Superior temporal gyrus (tissue), 1 donor: ENCODE measurements at regions not wholly inside any gene's neighbourhood (a gene's known extent, or its start where the extent isn't known, plus 50 kb on each side); places are given as distances from the start of the nearest gene placed in this dataset.

ENCODE experiments used
- DNase-seq: peaks from one replicate; pipeline ENCODE4 v3.0.0-alpha.2; 2016; ENCODE audit errors: extremely low spot score

DNA sequence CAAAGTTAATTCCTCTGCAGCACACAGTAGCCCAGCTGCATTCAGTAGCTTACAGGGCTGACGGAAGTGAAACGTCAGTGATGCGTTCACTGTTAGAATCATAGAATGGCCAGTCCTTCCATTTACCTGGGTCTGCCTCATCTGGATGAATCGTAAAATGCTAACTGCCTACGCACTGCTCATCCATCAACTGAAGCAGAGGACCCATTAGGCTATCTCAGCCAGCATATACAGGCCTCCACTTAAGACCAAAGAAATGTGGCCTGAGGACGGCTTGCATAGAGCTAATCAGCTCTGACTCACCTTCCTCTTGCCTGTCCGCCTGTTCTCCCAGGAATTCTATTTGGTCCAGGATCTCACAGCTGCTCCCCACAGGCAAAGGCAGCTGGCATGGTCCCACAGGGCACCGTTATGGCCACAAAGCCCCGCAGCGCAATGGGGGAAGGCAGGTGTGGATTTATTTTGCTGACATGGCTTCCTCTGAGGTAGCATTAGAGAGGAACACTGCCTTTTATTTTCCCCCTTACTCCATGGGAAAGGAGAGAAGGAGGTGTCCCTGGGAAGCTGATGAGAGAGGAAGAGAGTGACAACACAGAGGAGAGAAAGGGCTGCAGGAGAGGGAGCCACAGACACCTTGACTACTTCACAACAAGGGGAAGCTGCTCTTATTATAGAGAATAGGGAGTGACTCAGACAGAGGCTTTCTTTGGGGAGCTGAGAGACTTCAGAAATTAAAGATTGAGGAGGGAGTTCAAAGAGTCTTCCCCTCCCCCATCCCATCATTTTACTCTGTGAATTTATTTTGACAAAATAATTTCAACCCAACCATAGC, 177.6 kb downstream of the HHIPL2 start:
- no peak for DNase-seq

DNA sequence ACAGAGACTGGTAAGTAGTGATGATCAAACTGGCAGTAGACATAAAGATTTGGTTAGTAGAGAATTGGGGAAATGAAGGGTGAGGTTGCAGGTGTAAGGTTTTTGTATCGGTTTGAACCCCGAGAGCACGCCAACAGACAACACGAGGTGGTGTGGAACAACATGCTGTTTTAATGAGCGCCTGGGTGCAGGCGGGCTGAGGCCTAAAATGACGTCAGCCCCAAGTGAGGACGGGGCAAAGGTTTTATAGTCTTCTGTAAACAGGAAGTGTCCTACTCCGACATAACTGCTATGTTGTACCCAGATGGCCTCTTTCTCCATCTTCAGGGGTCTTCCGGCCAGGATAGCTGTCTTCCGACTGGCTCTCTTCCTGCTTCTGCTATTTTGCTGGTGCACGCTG, 178.8 kb downstream of the HHIPL2 start:
- DNase-seq: no peak

DNA sequence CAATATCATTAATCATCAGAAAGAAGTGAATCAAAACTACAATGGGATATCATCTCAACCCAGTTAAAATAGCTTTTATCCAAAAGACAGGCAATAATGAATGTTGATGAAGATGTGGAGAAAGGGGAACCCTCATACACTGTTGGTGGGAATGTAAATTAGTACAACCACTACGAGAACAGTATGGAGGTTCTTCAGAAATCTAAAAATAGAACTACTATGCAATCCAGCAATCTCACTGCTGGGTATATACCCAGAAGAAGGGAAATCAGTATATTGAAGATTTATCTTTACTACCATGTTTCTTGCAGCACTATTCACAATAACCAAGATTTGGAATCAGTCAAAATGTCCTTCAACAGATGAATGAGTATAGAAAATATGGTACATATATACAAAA, 189.8 kb downstream of the HHIPL2 start:
- DNase-seq: no peak

DNA sequence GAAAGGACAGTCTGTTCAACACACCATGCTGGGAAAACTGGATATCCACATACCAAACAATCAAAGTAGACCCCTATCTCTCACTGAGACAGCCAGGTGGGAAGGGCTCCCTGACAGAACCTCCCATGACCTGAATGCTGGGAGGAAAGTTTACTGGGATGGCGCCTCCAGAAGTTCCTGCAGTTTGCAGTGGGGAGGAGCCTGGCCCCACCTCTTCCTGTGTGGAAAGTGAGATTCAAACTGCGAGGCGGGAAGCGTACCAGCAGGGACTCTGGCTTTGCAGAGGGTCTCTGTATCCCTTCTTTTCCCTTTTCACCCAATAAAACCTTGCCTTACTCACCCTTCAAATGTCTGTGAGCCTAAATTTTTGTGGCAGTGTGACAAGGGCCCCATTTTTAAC, 190.7 kb downstream of the HHIPL2 start:
- no peak for DNase-seq

DNA sequence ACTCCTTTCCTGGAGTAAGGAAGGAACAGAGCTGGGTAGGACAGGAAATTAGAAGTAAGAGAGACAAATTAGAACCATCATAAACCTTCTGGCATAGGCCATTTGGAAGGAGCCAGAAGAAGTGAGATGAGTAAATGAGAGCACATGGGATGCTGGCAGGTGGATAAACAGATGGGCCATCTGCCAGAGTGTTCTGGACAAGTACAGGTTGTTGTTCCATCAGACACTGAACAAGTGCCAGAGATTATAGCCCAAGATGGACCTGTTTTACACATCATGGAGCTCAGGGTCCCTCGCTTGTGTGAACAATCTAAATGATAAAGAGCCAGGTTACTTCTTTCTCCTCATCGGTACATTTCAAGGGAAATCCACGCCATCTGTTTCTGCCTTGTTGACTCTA, 200.3 kb downstream of the HHIPL2 start:
- DNase-seq: no peak

DNA sequence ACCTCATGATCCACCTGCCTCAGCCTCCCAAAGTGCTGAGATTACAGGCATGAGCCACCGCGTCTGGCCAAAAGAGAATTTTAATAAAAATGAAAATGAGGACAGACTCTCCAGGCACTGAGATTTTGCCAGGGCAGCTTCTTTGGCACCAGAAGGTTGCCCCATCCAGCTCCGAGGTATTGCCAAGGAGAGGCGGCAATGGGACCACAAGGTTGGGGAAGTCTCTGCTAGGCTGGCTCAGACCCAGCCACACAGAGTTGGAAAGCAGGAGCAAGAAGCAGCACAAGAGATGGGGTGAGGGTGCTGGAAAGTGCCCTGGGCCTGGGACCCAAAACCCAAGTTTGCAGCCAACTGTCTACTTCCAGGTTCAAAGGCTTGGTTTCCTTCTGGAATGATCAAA, 200.9 kb downstream of the HHIPL2 start:
- DNase-seq: no peak

DNA sequence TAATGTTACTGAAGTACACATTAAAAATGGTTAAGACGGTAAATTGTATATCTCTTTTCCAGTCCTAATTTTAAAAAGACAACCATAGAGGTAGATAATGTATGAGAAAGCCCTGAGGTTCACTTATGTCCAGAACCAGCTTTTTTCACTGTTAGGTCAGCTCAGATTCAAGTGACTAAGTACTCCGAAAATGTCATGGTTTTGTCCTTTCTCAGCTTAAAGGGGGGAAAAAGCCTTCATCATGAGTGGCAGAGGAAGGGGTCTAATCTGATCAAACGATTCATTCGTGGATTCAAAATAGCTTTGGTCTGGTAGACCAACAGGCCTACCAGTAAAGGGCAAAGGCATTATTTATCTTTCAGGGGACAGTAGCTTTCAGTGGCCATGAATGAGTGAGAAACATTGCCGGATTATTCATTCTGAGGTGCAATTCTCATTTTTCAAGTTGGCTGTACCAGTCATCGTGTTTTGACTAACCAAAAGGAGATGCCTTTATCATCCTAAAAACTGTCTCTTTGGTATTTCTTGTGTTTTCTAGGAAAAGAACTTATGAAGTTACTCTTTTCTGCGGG, 208.4 kb downstream of the HHIPL2 start:
- no peak for DNase-seq

DNA sequence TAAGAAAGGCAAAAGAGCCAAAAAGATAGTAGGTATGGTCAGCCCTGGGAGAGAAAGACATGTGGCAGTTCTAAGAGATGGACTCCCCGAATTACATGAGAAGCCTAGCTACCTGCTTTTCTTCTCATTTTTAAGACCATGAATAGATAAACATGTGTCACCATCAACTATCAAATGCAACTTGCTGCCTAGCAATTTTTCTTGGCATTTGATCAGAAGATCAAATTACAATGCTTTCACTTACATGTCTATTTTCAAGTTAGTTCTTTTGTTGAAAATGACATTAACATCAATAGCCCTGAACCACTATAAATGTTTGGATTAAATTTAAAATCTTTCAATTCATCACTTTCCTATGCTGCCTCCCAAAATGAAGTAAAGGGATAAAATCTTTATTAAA, 212.3 kb downstream of the HHIPL2 start:
- DNase-seq: no peak

DNA sequence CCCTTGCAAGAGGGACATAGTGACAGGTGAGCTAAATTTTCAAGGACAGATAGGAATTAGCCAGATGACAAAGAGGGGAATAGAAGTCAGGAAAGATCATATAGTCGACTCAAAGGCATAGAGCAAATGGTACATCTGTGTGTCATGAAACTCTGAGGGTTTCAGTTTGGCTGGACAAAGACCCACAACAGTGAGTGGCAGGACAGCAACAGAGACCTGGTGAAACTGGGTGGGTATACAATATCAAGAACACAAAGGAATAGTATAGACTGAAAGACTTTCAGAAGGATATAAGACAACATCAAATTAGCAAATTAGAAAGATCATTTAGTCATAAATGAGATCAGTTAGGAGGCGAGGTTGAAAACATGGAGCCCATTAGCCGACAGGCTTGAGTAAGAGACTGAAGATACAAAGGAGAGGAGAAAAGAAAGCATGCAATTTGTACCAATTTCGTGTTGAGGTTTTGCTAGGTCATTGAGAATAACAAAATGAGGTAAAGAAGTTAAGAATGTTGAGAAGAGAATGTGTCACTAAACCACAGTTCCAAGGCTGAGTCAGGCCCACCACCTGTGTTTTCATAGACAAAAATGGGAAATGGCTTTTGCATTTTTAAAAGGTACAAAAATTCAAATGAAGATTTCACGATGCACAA, 213.8 kb downstream of the HHIPL2 start:
- DNase-seq: no peak

DNA sequence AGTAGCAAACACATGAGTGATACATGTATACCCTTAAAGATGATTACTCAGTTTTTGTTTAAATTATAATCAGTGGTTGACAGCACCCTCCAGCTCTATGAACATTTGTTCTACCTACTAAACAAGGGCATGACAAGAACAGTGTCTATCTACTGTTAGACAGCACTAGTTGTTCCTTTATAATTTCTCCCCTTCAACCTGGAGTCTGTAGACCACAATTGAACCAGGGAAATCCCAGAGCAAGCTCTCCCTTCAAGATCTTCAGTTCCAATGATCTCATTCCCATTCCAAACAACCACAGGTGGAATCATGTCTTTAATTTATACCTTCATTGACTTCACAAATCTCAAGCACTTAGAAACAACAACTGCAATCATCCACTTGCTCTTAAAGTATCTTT, 216.1 kb downstream of the HHIPL2 start:
- no peak for DNase-seq

DNA sequence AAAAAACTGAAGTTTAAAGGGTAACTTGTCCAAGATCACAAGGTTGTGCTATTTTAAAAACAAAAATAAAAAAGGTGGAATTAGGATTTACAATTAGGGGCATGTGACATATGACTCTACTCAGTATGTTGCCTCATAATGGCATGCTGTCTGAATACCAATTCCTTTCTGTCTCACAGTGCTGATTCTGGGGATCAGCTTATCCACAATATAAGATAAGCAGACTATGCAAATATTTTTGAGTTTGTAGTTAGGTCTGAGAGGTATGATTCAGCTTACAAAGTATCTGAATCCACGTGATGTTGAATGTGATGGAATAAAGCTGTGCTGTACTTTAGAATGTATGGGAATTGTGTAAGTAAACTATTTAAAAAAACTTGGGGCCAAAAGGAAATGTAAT, 216.6 kb downstream of the HHIPL2 start:
- no peak for DNase-seq

DNA sequence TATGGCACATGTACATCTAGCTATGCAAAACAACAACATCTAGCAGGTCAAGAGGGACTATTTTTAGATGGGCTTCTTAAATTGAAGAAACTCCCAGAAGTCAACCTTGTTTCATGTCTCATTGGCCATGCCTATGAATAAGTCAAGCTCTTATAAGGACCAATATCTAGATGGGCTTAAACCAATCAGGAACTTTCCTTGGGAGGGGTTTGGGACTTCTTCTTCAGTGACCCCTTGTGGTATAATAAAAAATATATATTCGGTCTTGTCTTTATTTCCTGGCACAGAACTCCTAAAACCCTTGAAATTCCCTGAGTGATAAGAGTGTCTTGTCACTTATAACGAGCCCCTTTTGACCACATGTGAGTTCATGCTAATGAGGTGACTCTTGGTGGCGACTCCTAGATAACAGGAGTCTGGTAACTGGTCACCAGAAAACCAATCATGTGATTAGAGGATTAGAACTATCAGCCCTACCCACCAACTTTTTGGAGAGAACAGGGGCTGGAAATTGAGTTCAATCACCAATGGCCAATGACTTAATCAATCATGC, 218.3 kb downstream of the HHIPL2 start:
- DNase-seq: no peak

DNA sequence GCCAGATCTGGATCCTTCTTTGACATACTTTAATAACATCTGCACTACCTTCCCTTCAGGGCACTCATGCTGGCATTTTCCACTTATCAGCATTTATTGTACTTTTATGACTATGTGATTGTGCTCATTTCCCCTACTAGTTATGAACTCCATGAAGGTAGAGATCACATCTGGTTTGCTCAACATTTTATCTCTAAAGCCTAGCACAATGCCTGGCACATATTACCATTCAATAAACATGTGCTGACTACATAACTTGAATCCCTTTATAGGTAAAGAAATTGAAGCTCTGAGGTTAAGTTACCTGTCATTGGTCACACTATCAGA, 221.2 kb downstream of the HHIPL2 start:
- DNase-seq: no peak

DNA sequence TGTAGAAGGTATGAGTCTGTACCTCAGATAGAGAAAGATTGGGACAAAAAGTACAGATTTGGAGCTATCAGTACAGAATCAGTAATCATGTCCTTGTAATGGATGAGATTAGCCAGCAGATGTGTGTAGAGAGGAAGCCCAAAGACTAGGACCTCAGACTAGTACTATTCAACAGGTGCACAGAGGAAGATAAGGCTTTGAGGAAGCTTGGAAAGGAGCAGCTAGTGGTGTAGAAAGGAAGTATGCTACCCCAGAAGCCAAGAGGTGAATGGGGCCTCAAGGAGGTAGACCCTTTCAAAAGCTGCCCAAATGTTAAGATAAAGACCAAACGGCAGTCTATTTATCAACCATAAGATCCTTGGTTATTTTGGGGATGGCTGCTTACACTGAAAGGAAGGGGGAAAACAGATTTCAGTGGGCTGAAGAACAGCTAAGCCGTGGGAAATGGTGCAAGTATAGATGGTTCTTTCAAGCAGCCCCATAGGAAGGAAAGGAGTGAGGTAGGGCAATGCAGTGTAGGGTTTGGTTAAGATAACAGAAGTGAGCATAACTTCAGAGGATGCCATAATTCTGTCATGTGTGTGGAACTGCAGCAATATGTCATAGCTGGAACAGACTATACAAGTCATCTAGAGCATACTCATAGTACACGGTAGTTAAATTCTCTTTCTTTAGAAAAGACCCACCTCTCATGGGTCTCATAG, 221.7 kb downstream of the HHIPL2 start:
- no peak for DNase-seq

DNA sequence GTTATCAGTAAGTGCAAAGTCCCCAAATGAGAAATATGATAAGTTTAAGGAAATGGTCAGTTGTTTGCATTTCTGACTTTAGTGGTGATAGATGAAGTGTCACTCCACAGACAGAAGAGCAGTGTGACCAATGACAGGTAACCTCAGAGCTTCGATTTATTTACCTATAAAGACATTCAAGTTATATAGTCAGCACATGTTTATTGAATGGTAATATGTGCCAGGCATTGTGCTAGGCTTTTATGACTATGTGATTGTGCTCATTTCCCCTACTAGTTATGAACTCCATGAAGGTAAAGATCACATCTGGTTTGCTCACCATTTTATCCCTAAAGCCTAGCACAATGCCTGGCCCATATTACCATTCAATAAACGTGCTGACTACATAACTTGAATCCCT, 222.4 kb downstream of the HHIPL2 start:
- no peak for DNase-seq

DNA sequence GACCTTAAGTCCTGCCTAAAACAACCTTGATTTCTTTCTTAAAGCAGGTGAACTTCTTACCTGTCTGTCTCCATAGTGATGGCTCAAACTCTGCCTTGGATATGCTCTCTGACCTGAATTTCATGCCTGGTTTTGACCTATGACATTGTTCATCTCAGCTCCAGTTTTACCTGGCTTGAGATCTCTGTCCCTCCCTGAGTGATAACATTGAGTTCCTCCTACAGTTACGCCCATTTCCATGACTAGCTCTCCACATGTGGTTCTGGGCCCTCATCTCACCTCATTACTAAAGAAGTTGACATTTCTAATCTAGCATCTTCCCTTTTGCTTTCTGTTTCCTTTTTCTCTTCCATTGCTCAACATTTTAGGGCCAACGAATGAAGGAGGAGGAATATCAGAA, 233.1 kb downstream of the HHIPL2 start:
- DNase-seq: no peak

DNA sequence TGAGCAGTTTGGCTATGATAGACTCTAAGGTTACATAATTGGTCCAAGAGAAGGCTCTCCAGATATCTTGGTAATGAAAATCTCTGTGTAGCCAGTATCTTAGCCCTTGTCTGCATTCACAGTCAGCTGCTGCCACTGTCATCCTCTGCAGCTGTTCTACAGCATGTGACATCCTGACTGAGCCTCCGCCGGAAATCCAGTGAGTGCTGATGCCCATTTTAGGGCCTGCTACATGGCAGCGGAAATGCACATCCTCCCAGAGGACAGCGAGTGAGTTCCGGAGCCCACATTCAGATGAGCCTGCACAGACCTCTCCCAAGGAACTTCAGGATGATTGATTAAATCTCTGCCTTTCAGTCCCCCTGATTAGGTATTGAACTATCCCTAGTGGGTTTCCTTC, 237.1 kb downstream of the HHIPL2 start:
- DNase-seq: peak; percentile 55

DNA sequence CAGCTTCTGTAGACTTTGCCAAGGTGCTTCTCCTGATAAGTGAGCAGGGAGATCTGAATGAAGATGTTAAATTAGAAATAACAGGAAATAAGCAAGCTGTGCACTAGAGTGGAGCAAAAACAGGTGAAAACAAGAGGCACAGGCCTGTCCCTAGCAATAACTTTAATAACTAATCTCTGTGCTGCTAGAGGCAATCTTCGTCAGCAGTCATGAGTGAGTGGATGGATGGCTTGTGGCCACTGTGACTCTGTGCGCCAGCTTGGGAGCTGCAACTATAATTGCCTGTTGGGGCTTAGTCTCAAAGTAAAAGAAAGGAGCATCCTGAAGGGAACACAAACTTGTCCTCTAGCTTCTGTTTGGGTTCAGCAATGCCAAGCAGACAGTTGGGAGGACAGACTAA, 240.3 kb downstream of the HHIPL2 start:
- DNase-seq: no peak

DNA sequence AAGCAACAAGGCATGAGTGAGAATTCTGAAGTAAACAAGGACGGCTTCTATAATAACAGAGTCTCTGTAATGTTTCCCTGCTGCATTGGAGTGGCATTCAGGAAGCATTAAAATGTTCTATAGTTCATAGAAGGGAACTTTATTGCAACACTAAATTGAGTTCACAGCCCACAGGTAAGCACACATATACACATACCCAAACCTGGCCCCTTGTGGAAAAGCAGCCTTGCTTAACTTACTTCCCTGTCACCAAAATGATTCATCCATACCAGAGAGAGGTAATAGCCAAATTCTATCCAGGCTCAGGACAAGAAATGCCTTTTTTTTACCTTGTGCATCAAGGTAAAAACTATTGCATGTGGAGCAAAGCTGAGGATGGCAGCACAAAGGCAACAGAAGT, 241.4 kb downstream of the HHIPL2 start:
- DNase-seq: no peak

DNA sequence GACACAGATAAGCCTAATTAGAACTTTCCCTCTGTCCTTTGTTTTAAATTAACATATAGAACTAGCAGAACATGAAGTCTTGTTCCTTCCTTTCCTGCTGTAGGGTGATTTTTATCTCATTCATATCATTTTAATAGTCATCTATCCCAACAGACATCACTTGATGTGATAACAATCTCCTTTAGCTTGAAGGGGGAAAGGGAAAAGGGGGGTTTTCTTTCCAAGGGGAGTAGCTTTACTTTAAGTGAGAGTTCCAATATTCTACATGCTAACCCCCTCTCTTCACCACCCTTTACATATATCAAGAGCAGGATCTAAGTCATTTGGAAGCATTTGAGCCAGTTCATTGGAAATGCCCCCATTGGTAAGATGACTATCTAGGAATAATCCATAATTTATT, 241.9 kb downstream of the HHIPL2 start:
- DNase-seq: no peak

DNA sequence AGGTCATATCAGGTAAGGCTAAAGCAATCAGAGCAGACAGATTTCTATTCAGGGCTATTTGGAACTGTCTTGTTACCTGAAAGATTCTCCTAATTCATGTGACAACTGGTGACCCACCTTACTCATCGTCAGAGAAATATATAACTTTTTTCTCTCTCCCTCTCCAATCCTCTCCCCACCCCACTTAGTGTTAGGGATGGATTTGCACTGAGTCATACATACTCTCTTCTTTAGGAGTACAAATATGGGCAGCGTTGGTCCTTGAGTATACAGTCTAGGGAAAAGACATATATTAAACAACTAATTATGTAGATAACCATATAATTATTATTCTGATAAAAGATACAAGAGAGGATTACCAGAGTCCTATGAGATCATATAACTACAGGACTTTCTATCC, 246.3 kb downstream of the HHIPL2 start:
- DNase-seq: no peak

DNA sequence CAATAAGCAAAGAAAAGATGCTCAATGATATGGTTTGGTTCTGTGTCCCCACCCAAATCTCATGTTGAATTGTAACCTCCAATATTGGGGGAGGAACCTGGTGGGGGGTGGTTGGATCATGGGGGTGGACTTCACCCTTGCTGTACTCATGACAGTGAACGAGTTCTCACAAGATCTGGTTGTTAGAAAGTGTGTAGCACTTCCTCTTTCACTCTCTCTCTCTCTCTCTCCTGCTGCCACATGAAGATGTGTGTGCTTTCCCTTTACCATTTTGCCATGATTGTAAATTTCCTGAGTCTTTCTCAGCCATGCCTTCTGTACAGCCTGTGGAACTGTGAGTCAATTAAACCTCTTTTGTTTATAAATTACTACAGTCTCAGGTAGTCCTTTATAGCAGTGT, 248.4 kb downstream of the HHIPL2 start:
- DNase-seq: no peak

DNA sequence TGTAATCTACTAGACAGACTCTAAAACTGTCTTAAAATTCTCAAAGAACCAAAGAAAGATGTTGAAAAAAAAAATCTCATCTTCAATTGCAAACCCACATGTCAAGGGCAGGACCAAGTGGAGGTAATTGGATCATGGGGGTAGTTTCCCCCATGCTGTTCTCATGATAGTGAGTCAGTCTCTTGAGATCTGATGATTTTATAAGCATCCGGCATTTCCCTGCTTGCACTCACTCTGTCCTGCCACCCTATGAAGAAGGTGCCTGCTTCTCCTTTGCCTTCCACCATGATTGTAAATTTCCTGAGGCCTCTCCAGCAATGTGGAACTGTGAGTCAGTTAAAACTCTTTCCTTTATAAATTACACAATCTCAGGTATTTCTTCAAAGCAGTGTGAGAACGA, 257.0 kb downstream of the HHIPL2 start:
- DNase-seq: no peak
